ENCODE measurements at regions not wholly inside any gene's neighbourhood (a gene's known extent, or its start where the extent isn't known, plus 50 kb on each side); places are given as distances from the start of the nearest gene placed in this dataset.
"Not testable (repeated sequence)": the region's sequence is repeated elsewhere in the genome, so short reads cannot be mapped to it uniquely, and the experiment has no call there.

DNA sequence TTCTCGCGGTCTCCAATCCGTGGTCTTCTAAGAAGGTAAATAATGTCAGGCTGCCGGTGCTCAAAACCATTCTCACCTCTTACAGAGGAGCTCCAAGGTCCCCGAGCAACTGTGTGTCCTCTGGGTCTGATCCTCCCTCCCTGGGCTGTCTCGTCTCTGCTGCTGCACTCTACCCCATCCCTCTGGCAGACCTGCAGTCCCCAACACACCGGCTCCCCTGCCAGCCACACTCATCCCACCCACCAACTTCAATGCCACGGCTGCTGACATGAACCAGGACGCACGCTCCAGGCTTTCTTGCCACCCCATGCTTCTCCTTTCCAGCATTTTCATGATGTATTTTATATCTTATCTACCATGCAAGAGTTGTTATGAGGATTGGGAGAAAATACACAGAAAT, 559.5 kb upstream of the SALL3 start:
- Mint-ChIP-seq H3K27ac (no peak overlapping the region), H3K9me3 (no peaks in the 10 kb centered on the region), H3K36me3 (no peaks in the 10 kb centered on the region)
- DNase-seq (ENCODE audit: low spot score in 2 of 2) (no peak), ATAC-seq (no peak)

DNA sequence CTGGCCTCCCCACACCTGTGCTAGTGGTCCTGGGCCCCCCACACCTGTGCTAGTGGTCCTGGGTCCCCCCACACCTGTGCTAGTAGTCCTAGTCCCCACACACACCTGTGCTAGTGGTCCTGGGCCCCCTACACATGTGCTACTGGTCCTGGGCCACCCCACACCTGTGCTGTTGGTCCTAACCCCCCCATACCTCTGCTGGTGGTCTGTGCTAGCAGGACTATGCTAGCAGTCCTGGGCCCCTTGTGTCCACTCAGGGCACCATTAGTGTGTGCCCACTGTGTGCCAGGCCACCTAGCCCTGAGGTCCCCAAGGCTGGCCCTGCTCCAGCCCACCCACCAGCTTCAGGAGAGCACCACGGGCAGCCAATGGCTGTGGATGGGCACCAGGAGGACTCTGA, 558.2 kb upstream of the SALL3 start:
- H3K9me3 Mint-ChIP-seq, result no peaks in the 10 kb centered on the region
- no peaks in the 10 kb centered on the region for H3K36me3 Mint-ChIP-seq
- no peak for DNase-seq (ENCODE audit: low spot score in 2 of 2)
- H3K27ac Mint-ChIP-seq, result no peak overlapping the region
- no peak for ATAC-seq

DNA sequence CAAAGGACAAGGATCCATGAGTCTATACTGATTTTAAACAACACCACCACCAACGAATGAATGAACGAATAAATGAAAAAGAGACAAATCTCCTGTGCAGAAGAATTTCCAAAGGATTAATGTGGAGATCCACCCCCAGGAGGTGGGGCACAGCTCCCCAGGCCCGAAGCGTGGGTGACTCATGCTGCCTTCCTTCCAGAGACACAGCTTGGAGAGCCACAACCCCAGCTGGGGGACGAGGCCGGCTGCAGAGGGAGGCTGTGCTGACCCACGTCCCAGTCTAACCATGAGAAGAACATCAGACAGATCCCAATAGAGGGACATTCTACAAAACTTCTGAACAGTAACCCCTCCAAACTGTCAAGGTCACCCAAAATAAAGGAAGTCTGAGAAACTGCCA, 557.3 kb upstream of the SALL3 start:
- DNase-seq (ENCODE audit: low spot score in 2 of 2), result no peak
- no peak for ATAC-seq
- no peak overlapping the region for H3K27ac Mint-ChIP-seq
- no peaks in the 10 kb centered on the region for H3K9me3 Mint-ChIP-seq
- no peaks in the 10 kb centered on the region for H3K36me3 Mint-ChIP-seq

GRCh38 chr18:78423811-78424210, 555.8 kb upstream of the SALL3 start:
- Mint-ChIP-seq H3K9me3 (no peaks in the 10 kb centered on the region), H3K27ac (no peak overlapping the region), H3K36me3 (no peaks in the 10 kb centered on the region)
- no peak for ATAC-seq
- DNase-seq (ENCODE audit: low spot score in 2 of 2), result no peak

DNA sequence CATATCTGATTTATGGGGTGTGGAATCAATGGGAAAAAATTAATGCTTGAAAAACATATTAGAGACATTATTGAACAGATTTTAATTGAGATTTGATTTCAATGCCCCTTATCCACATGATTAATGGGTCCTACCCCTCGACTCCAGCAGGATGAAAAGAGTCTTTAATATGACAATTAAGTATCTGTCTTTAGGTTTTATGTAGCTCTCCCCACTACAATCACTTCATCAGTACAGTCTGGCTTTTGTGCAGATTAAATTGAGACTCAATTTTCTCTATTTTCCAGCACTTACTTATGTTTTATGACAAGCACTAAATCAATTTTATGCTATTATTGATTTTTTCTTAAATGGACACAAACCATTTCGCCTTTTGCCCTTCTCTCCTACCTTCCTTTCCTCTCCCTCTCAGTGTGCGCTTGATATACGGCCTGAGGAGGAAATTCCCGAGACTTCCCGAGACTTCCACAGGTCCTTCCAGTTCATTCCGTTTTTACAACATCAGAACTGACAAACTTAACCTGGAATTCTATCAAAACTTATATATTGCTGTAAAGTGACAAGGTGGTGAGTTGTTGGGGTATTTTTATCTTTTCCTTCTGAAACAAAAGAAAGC, 555.1 kb upstream of the SALL3 start:
- Mint-ChIP-seq H3K9me3 (no peaks in the 10 kb centered on the region), H3K36me3 (no peaks in the 10 kb centered on the region), H3K27ac (no peak overlapping the region)
- ATAC-seq (no peak), DNase-seq (ENCODE audit: low spot score in 2 of 2) (no peak)

DNA sequence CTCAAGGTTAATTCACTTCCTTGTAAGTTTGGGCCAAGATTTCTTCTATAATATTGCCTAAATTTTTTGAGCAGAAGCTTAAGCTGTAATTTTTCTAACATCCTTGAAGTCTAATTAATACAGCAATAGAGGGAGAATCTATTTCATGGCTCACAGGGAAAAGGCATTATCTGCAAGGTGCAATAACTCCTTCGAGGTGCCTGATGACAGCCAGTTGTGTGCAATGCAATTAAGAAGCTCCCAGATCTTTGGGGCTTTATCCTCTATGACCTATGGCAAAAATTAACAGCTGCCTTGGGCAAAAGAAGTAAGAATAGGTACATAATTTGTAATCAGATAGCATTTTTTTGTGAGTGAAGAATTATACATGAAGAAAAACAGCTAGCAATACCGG, 554.6 kb upstream of the SALL3 start:
- no peak for ATAC-seq

GRCh38 chr18:78427081-78427480, 552.5 kb upstream of the SALL3 start:
- Mint-ChIP-seq H3K9me3 (no peaks in the 10 kb centered on the region), H3K36me3 (no peaks in the 10 kb centered on the region), H3K27ac (no peak overlapping the region)
- DNase-seq (ENCODE audit: low spot score in 2 of 2), result no peak
- no peak for ATAC-seq

More for the DNA sequence above, 554.6 kb upstream of the SALL3 start:
- H3K36me3 Mint-ChIP-seq, result no peaks in the 10 kb centered on the region
- H3K9me3 Mint-ChIP-seq, result no peaks in the 10 kb centered on the region
- DNase-seq (ENCODE audit: low spot score in 2 of 2), result no peak
- H3K27ac Mint-ChIP-seq, result no peak overlapping the region

- Mint-ChIP-seq H3K36me3 (no peaks in the 10 kb centered on the region), H3K27ac (no peak overlapping the region), H3K9me3 (no peaks in the 10 kb centered on the region)
- ATAC-seq (no peak), DNase-seq (ENCODE audit: low spot score in 2 of 2) (no peak)
Observed at GRCh38 chr18:78429127-78430108, 550.2 kb upstream of the SALL3 start.

GRCh38 chr18:78430131-78430758, 549.4 kb upstream of the SALL3 start:
- H3K9me3 Mint-ChIP-seq, result peaks cover 0 to 4% of the 10 kb centered on the region in 2 donors
- H3K36me3 Mint-ChIP-seq, result no peaks in the 10 kb centered on the region
- H3K27ac Mint-ChIP-seq, result no peak overlapping the region
- DNase-seq (ENCODE audit: low spot score in 2 of 2) (no peak), ATAC-seq (no peak)

GRCh38 chr18:78431606-78432005, 548.0 kb upstream of the SALL3 start:
- H3K36me3 Mint-ChIP-seq, result no peaks in the 10 kb centered on the region
- H3K27ac Mint-ChIP-seq, result no peak overlapping the region
- peaks cover 0 to 4% of the 10 kb centered on the region in 2 donors for H3K9me3 Mint-ChIP-seq
- DNase-seq (ENCODE audit: low spot score in 2 of 2) (no peak), ATAC-seq (no peak)

DNA sequence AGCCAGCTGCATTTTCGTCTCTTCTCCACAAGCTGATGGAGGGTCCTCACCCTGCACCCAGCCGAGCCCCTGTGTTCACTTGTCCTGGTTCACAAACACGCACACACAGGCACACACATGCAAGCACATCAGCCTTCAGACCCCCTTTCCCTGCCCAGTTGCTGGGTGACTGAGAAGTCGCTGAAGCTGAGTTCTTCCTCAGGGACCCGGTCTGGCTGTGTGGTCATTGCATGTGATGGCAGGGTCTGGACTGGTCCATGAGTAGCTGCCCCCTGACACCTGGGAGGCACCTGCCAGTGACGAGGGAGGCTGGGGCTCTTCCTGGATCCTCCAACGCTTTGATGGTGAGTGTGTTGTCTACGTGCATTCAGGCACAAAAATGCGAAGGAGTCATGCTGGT, 546.1 kb upstream of the SALL3 start:
- DNase-seq (ENCODE audit: low spot score in 2 of 2), result no peak
- Mint-ChIP-seq H3K9me3 (peaks cover 0 to 5% of the 10 kb centered on the region in 2 donors), H3K36me3 (no peaks in the 10 kb centered on the region), H3K27ac (no peak overlapping the region)
- ATAC-seq, result no peak

- peaks cover 0 to 6% of the 10 kb centered on the region in 2 donors for H3K36me3 Mint-ChIP-seq
- ATAC-seq, result no peak
Observed at GRCh38 chr18:78436110-78436509, 543.5 kb upstream of the SALL3 start.

DNA sequence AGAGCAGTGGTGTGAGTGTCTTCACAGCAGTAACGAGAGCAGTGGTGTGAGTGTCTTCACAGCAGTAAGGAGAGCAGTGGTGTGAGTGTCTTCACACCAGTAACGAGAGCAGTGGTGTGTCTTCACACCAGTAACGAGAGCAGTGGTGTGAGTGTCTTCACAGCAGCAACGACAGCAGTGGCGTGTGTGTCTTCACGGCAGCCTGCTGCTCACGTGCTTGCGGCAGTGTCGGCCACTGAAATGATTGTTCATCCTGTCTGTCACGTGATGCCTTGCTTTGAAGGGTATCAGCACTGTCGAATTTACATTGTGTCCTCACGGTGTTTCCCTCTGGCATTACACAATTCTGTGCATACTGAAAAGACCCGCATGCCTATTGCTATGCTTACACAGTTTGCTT, 541.4 kb upstream of the SALL3 start:
- H3K27ac Mint-ChIP-seq; DNase-seq (ENCODE audit: low spot score in 2 of 2); H3K36me3 Mint-ChIP-seq; ATAC-seq: not testable (repeated sequence)
- peaks cover 4 to 14% of the 10 kb centered on the region in 2 donors for H3K9me3 Mint-ChIP-seq

More at GRCh38 chr18:78436110-78436509, 543.5 kb upstream of the SALL3 start:
- H3K9me3 Mint-ChIP-seq, result peaks cover 4 to 14% of the 10 kb centered on the region in 2 donors
- H3K27ac Mint-ChIP-seq, result no peak overlapping the region
- no peak for DNase-seq (ENCODE audit: low spot score in 2 of 2)

DNA sequence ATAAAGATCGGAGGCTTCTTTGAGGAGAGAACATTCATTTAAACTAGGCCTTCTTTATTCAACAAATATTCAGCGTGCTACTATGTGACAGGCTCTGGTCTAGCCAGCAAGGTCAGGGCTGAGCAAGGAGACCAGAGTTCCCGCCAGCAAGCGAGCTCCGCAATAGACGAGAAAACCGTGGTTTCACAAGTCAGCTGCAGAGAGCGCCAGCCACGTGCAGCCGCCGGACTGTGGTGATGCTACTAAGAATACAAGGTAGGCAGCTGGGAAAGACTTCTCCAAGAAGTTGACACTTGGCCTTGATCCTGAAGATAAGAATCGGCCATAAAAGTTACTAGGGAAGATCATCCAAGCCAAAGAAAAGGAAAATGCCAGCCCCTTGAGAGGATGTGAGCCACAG, 533.7 kb upstream of the SALL3 start:
- Mint-ChIP-seq H3K9me3 (no peaks in the 10 kb centered on the region), H3K27ac (no peak overlapping the region), H3K36me3 (no peaks in the 10 kb centered on the region)
- ATAC-seq (no peak), DNase-seq (ENCODE audit: low spot score in 2 of 2) (no peak)

DNA sequence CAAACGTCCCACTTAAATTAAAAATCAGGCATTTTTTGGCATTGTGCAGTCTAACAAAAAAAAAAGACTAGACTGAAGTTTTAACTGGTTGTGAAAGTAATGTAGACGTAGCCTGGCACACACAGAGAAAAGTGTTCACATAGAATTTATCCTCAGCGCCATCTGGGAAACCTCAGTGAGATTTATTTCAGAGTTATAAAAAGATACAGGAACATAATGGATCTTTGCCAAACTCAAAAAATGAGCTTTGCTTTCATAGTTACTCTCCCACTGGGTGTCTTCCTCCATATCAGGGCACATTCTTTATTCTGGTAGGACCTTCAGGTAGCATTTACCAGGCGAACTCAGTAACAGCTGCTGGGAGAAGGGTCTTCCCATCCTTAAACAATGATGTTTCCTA, 532.4 kb upstream of the SALL3 start:
- ATAC-seq (no peak), DNase-seq (ENCODE audit: low spot score in 2 of 2) (no peak)
- Mint-ChIP-seq H3K27ac (no peak overlapping the region), H3K9me3 (no peaks in the 10 kb centered on the region), H3K36me3 (no peaks in the 10 kb centered on the region)

- ATAC-seq (no peak), DNase-seq (ENCODE audit: low spot score in 2 of 2) (no peak)
- Mint-ChIP-seq H3K36me3 (no peaks in the 10 kb centered on the region), H3K9me3 (no peaks in the 10 kb centered on the region), H3K27ac (no peak overlapping the region)
Observed at GRCh38 chr18:78448106-78448505, 531.5 kb upstream of the SALL3 start.

- H3K9me3 Mint-ChIP-seq, result no peaks in the 10 kb centered on the region
- H3K27ac Mint-ChIP-seq, result no peak overlapping the region
- ATAC-seq, result no peak
- H3K36me3 Mint-ChIP-seq, result no peaks in the 10 kb centered on the region
- no peak for DNase-seq (ENCODE audit: low spot score in 2 of 2)
Observed at GRCh38 chr18:78448591-78448990, 531.0 kb upstream of the SALL3 start.
